A549 (cell line): ENCODE measurements at regions not wholly inside any gene's neighbourhood (a gene's known extent, or its start where the extent isn't known, plus 50 kb on each side); places are given as distances from the start of the nearest gene placed in this dataset.

Experiments
- ATAC-seq, 2 experiments: fragments of 200-7000 bp in 1 of 2; fragments of >200 bp in 1 of 2; cut with Nextera tagmentation in 1 of 2; cut with Tn5 transposase in 1 of 2; 3 replicates each; pipeline versions ENCODE4 v1.8.0 to v1.9.1; 2018 to 2020; ENCODE audit warnings: mild to moderate bottlenecking in 1 of 2, moderate library complexity in 1 of 2
- CTCF ChIA-PET: fragments of 300-600 bp; sonication (Branson Sonifier 250); formaldehyde crosslinking; extraction: SDS; loops from one replicate; lab custom pipeline; 2021; ENCODE audit warnings: antibody characterized with exemption, inconsistent platforms; lab: Yijun Ruan, JAX
- POLR2A ChIA-PET: fragments of 350-600 bp; formaldehyde crosslinking; extraction: SDS; loops from one replicate; lab custom pipeline; 2021; ENCODE audit warnings: antibody characterized with exemption, inconsistent platforms; lab: Yijun Ruan, JAX
- DNase-seq, 2 experiments: peaks; one replicate each; pipeline versions ENCODE4 v3.0.0 to v3.0.0-alpha.2; 2011 to 2016; ENCODE audit warnings: low read depth in 1 of 2, low spot score in 1 of 2
- FAIRE-seq: peaks from 2 replicates; lab custom pipeline; 2011; peaks lifted over from hg19 to GRCh38; lab: Jason Lieb, UNC
- H3K27ac ChIP-seq, 2 experiments: fragments of >200 bp; sonication (Bioruptor Twin); formaldehyde crosslinking; 3 replicates each; pipeline ENCODE4 v1.5.1; 2016 to 2017
- H3K4me1 ChIP-seq: fragments of >200 bp; sonication (Bioruptor Twin); formaldehyde crosslinking; 3 replicates; pipeline ENCODE4 v1.6.1; 2016
- H3K4me2 ChIP-seq: fragments of >200 bp; sonication (Bioruptor Twin); formaldehyde crosslinking; 3 replicates; pipeline ENCODE4 v1.6.1; 2016
- H3K4me3 ChIP-seq: fragments of >200 bp; sonication (Bioruptor Twin); formaldehyde crosslinking; 3 replicates; pipeline ENCODE4 v1.5.1; 2016
- H3K9me3 ChIP-seq: fragments of >200 bp; sonication (Bioruptor Twin); formaldehyde crosslinking; 3 replicates; pipeline ENCODE4 v1.6.1; 2016
- CBX2 ChIP-seq: fragments of 200-600 bp; sonication (generic); IDR thresholded peaks from 2 replicates; pipeline ENCODE4 v1.6.1; 2016; ENCODE audit warnings: low read depth, mild to moderate bottlenecking, borderline replicate concordance
- CEBPB ChIP-seq, 2 experiments: fragments of >200 bp in 1 of 2; sonication (Bioruptor Twin) in 1 of 2; formaldehyde crosslinking in 1 of 2; IDR thresholded peaks; 2 replicates each; pipeline ENCODE4 v1.6.1; 2012 to 2016
- CHD2 ChIP-seq: fragments of 150-350 bp; IDR thresholded peaks from 2 replicates; pipeline ENCODE4 v1.6.1; 2014; ENCODE audit warnings: low read length; ENCODE audit not compliant: partially characterized antibody
- CHD4 ChIP-seq: fragments of 200-600 bp; sonication (generic); IDR thresholded peaks from 2 replicates; pipeline ENCODE4 v1.6.1; 2016; ENCODE audit warnings: antibody characterized with exemption, mild to moderate bottlenecking, borderline replicate concordance
- EHF ChIP-seq: fragments of 250-450 bp; sonication (Bioruptor Pico); IDR thresholded peaks from 2 replicates; pipeline ENCODE4 v1.5.0; 2020; ENCODE audit warnings: mild to moderate bottlenecking
- EHMT2 ChIP-seq: fragments of 200-600 bp; sonication (generic); IDR thresholded peaks from 2 replicates; pipeline ENCODE4 v1.6.1; 2016; ENCODE audit warnings: antibody characterized with exemption, low read depth, mild to moderate bottlenecking, moderate library complexity
- EP300 ChIP-seq, 2 experiments: fragments of >200 bp; sonication (Bioruptor Twin); formaldehyde crosslinking; IDR thresholded peaks; 2 replicates in 1 of 2; 3 replicates in 1 of 2; pipeline ENCODE4 v1.6.1; 2016 to 2017
- ESRRA ChIP-seq: fragments of 150-350 bp; IDR thresholded peaks from 2 replicates; pipeline ENCODE4 v1.6.1; 2014; ENCODE audit warnings: mild to moderate bottlenecking, low read length, borderline replicate concordance
- FOXS1 ChIP-seq: fragments of 250-450 bp; sonication (Bioruptor Pico); IDR thresholded peaks from 2 replicates; pipeline ENCODE4 v1.5.0; 2020; ENCODE audit warnings: mild to moderate bottlenecking, moderate library complexity
- HMGXB4 ChIP-seq: fragments of 250-450 bp; sonication (Bioruptor Pico); IDR thresholded peaks from 2 replicates; pipeline ENCODE4 v1.5.0; 2021; ENCODE audit warnings: mild to moderate bottlenecking, moderate library complexity, borderline replicate concordance
- HOXB5 ChIP-seq: fragments of 250-450 bp; sonication (Bioruptor Pico); IDR thresholded peaks from 2 replicates; pipeline ENCODE4 v1.5.0; 2020; ENCODE audit warnings: mild to moderate bottlenecking, moderate library complexity
- JUNB ChIP-seq: fragments of >200 bp; sonication (Bioruptor Twin); formaldehyde crosslinking; IDR thresholded peaks from 2 replicates; pipeline ENCODE4 v1.6.1; 2016
- MYC ChIP-seq: IDR thresholded peaks from 2 replicates; pipeline ENCODE4 v1.6.1; 2012; ENCODE audit warnings: mild to moderate bottlenecking, inconsistent platforms, low read length, improper control_type of control experiment, borderline replicate concordance
- NFE2L2 ChIP-seq: fragments of 150-350 bp; conservative IDR thresholded peaks from 2 replicates; pipeline ENCODE4 v1.6.1; 2014; ENCODE audit warnings: low read length
- PBX3 ChIP-seq: IDR thresholded peaks from 2 replicates; pipeline ENCODE4 v1.6.1; 2012
- RAD21 ChIP-seq, 2 experiments: fragments of >200 bp in 1 of 2; sonication (Bioruptor Twin) in 1 of 2; formaldehyde crosslinking in 1 of 2; IDR thresholded peaks in 1 of 2; conservative IDR thresholded peaks in 1 of 2; 2 replicates in 1 of 2; 3 replicates in 1 of 2; pipeline ENCODE4 v1.6.1; 2012 to 2018; ENCODE audit warnings: inconsistent platforms in 1 of 2
- RFX5 ChIP-seq: fragments of 450-650 bp; IDR thresholded peaks from 2 replicates; pipeline ENCODE4 v1.7.1; 2014; ENCODE audit warnings: antibody characterized with exemption, mild to moderate bottlenecking, moderate library complexity
- RNF2 ChIP-seq: fragments of 200-600 bp; sonication (generic); IDR thresholded peaks from 2 replicates; pipeline ENCODE4 v1.6.1; 2016; ENCODE audit warnings: low read depth, mild to moderate bottlenecking, antibody characterized with exemption, moderate library complexity, borderline replicate concordance
- ZNF302 ChIP-seq: fragments of 250-450 bp; sonication (Bioruptor Pico); IDR thresholded peaks from 2 replicates; pipeline ENCODE4 v1.9.0; 2021; ENCODE audit warnings: inconsistent platforms, mild to moderate bottlenecking, moderate library complexity
- ZSCAN20 ChIP-seq: fragments of 250-450 bp; sonication (Bioruptor Pico); IDR thresholded peaks from 2 replicates; pipeline ENCODE4 v1.8.0; 2022; ENCODE audit warnings: mild to moderate bottlenecking, moderate library complexity
- WGBS: methylation state at CpG from one replicate; pipeline ENCODE4 v1.1.6; 2017; ENCODE audit errors: missing lambda C conversion rate; 5-methylcytosine and 5-hydroxymethylcytosine counted together
- TF ChIP-seq, protein P1 (sequence below): fragments of >200 bp; sonication (Bioruptor Twin); formaldehyde crosslinking; IDR thresholded peaks from 3 replicates; pipeline ENCODE4 v1.6.1; 2016
- TF ChIP-seq, protein P2 (sequence below): fragments of 450-650 bp; IDR thresholded peaks from 2 replicates; pipeline ENCODE4 v1.6.1; 2014; ENCODE audit warnings: antibody characterized with exemption

- WGBS = 5% methylated on average over 1 of the region's 1 CpG
- POLR2A ChIA-PET = no interaction called here
- no peaks in the 10 kb centered on the region for H3K9me3 ChIP-seq
- no peak for ATAC-seq
- DNase-seq = no peak
- CTCF ChIA-PET = no interaction called here
- FAIRE-seq = no peak
- no peak overlapping the region for H3K27ac ChIP-seq
- H3K4me3 ChIP-seq = no peak overlapping the region
- no peak overlapping the region for H3K4me2 ChIP-seq
- TF ChIP-seq, protein P1, sequence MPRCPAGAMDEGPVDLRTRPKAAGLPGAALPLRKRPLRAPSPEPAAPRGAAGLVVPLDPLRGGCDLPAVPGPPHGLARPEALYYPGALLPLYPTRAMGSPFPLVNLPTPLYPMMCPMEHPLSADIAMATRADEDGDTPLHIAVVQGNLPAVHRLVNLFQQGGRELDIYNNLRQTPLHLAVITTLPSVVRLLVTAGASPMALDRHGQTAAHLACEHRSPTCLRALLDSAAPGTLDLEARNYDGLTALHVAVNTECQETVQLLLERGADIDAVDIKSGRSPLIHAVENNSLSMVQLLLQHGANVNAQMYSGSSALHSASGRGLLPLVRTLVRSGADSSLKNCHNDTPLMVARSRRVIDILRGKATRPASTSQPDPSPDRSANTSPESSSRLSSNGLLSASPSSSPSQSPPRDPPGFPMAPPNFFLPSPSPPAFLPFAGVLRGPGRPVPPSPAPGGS = no peak
- TF ChIP-seq CEBPB (IDR thresholded peaks at IDR 0.05) (no peak), EHF (CRISPR knock-in tag) (no peak), CHD2 (no peak), EP300 (IDR thresholded peaks at IDR 0.05) (no peak), FOXS1 (CRISPR knock-in tag) (no peak), JUNB (no peak), PBX3 (no peak), RFX5 (no peak), CHD4 (no peak), EHMT2 (no peak), HMGXB4 (CRISPR knock-in tag) (no peak), RAD21 (conservative IDR thresholded peaks at IDR 0.05 in 1 of 2, IDR thresholded peaks at IDR 0.05 in 1 of 2) (no peak), ZNF302 (CRISPR knock-in tag) (no peak), NFE2L2 (no peak), MYC (no peak), CBX2 (no peak)
- TF ChIP-seq, protein P2, sequence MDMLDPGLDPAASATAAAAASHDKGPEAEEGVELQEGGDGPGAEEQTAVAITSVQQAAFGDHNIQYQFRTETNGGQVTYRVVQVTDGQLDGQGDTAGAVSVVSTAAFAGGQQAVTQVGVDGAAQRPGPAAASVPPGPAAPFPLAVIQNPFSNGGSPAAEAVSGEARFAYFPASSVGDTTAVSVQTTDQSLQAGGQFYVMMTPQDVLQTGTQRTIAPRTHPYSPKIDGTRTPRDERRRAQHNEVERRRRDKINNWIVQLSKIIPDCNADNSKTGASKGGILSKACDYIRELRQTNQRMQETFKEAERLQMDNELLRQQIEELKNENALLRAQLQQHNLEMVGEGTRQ = no peak
- H3K4me1 ChIP-seq = no peaks in the 10 kb centered on the region
These were observed 417.1 kb downstream of the RAD51AP2 start for GRCh38 chr2:17101091-17101490.

DNA sequence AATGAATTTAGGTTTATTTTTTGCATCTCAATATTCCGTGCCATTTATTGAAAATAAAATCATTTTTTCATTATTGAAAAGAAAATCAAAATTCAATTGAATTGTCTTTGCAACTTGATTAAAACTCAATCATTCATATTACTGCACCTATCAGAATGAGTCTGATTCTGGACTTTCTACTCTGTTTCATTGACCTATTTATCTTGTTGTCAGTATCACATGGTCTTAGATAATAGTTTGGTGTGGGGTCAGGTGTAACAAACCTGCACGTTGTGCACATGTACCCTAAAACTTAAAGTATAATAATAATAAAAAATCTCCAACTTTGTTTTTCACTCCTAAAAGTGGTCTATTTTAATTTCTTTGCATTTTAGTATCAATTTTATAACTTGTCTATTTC lies 422.9 kb downstream of the RAD51AP2 start:
- no peak overlapping the region for H3K4me3 ChIP-seq
- WGBS = 4% methylated on average over 2 of the region's 2 CpGs
- no peak overlapping the region for H3K27ac ChIP-seq
- CTCF ChIA-PET = no interaction called here
- H3K4me1 ChIP-seq = no peaks in the 10 kb centered on the region
- H3K4me2 ChIP-seq = no peak overlapping the region
- TF ChIP-seq RNF2 (no peak), ESRRA (no peak), HOXB5 (CRISPR knock-in tag) (no peak), ZSCAN20 (CRISPR knock-in tag) (no peak), CBX2 (no peak), NFE2L2 (no peak), PBX3 (no peak)
- TF ChIP-seq, protein P1 = no peak
- H3K9me3 ChIP-seq = no peaks in the 10 kb centered on the region
- no peak for FAIRE-seq
- POLR2A ChIA-PET = no interaction called here
- no peak for ATAC-seq
- no peak for DNase-seq
